Liver (tissue), 8 donors: ENCODE measurements at regions not wholly inside any gene's neighbourhood (a gene's known extent, or its start where the extent isn't known, plus 50 kb on each side); places are given as distances from the start of the nearest gene placed in this dataset.

Experiments used
- DNase-seq: peaks from one replicate; pipeline ENCODE4 v3.0.0-alpha.2; 2017; ENCODE audit warnings: low spot score
- H3K27ac ChIP-seq, 2 donors: one replicate each; pipeline ENCODE4 v1.7.0; 2013; ENCODE audit warnings: inconsistent platforms in 2 of 2, low read length in 2 of 2, control low read depth in 1 of 2, low read depth in 1 of 2, mild to moderate bottlenecking in 1 of 2
- H3K27me3 ChIP-seq, 4 donors: one replicate each; pipeline versions ENCODE4 v1.6.1 to v1.7.0; 2013; ENCODE audit warnings: low read length in 3 of 4, inconsistent platforms in 1 of 4, mild to moderate bottlenecking in 1 of 4, moderate library complexity in 1 of 4; ENCODE audit not compliant: control insufficient read depth in 4 of 4, insufficient read depth in 4 of 4
- H3K36me3 ChIP-seq, 4 donors: one replicate each; pipeline versions ENCODE4 v1.6.1 to v1.7.0; 2013; ENCODE audit warnings: low read length in 3 of 4, mild to moderate bottlenecking in 3 of 4, low read depth in 1 of 4, moderate library complexity in 1 of 4; ENCODE audit not compliant: control insufficient read depth in 4 of 4, insufficient read depth in 3 of 4
- H3K4me1 ChIP-seq, 4 donors: one replicate each; pipeline versions ENCODE4 v1.6.1 to v1.7.0; 2013; ENCODE audit warnings: low read length in 3 of 4, mild to moderate bottlenecking in 3 of 4, moderate library complexity in 1 of 4; ENCODE audit not compliant: control insufficient read depth in 4 of 4, insufficient read depth in 4 of 4
- H3K4me3 ChIP-seq, 3 donors: one replicate each; pipeline versions ENCODE4 v1.6.1 to v1.7.0; 2013; ENCODE audit warnings: low read length in 3 of 3, control low read depth in 1 of 3, low read depth in 1 of 3, mild to moderate bottlenecking in 1 of 3
- H3K9ac ChIP-seq, 2 donors: one replicate each; pipeline ENCODE4 v1.7.0; 2013; ENCODE audit warnings: low read length in 2 of 2, mild to moderate bottlenecking in 2 of 2, moderate library complexity in 2 of 2, control low read depth in 1 of 2, low read depth in 1 of 2
- H3K9me3 ChIP-seq, 4 donors: one replicate each; pipeline versions ENCODE4 v1.6.1 to v1.7.0; 2013; ENCODE audit warnings: low read length in 3 of 4; ENCODE audit not compliant: control insufficient read depth in 4 of 4
- FOXA1 ChIP-seq: IDR thresholded peaks from 2 replicates; pipeline ENCODE4 v1.6.1; 2016; ENCODE audit warnings: antibody characterized with exemption
- FOXA2 ChIP-seq: IDR thresholded peaks from 2 replicates; pipeline ENCODE4 v1.6.1; 2016; ENCODE audit warnings: antibody characterized with exemption
- GABPA ChIP-seq, 2 donors: IDR thresholded peaks in 1 of 2; conservative IDR thresholded peaks in 1 of 2; 2 replicates each; pipeline ENCODE4 v1.6.1; 2016; ENCODE audit warnings: antibody characterized with exemption in 2 of 2, mild to moderate bottlenecking in 1 of 2, moderate library complexity in 1 of 2
- HNF4G ChIP-seq: IDR thresholded peaks from 2 replicates; pipeline ENCODE4 v1.6.1; 2016; ENCODE audit warnings: antibody characterized with exemption
- SP1 ChIP-seq: IDR thresholded peaks from 2 replicates; pipeline ENCODE4 v1.6.1; 2018; ENCODE audit warnings: antibody characterized with exemption, mild to moderate bottlenecking
- TAF1 ChIP-seq: conservative IDR thresholded peaks from 2 replicates; pipeline ENCODE4 v1.6.1; 2016; ENCODE audit warnings: antibody characterized with exemption, mild to moderate bottlenecking
- WGBS: extraction: QIAGEN DNeasy Blood & Tissue Kit; methylation state at CpG from one replicate; pipeline ENCODE4 v1.1.7; 2013; 5-methylcytosine and 5-hydroxymethylcytosine counted together
- TF ChIP-seq, protein P1 (sequence below): IDR thresholded peaks from 2 replicates; pipeline ENCODE4 v1.6.1; 2016; ENCODE audit warnings: antibody characterized with exemption, mild to moderate bottlenecking
- TF ChIP-seq, protein P2 (sequence below): IDR thresholded peaks from 2 replicates; pipeline ENCODE4 v1.6.1; 2016; ENCODE audit warnings: antibody characterized with exemption
- TF ChIP-seq, protein P3 (sequence below): IDR thresholded peaks from 2 replicates; pipeline ENCODE4 v1.6.1; 2016; ENCODE audit warnings: antibody characterized with exemption
- TF ChIP-seq, protein P4 (sequence below): IDR thresholded peaks from 2 replicates; pipeline ENCODE4 v1.6.1; 2016; ENCODE audit warnings: antibody characterized with exemption
- TF ChIP-seq, protein P5 (sequence below): fragments of 150-350 bp; IDR thresholded peaks from 2 replicates; pipeline ENCODE4 v1.5.1; 2017; ENCODE audit warnings: improper control_type of control experiment, low read depth, low read length; ENCODE audit not compliant: missing input control
- donor health status: healthy.
- donor health status: healthy.
- donor health status: healthy.
- donor health status: healthy.
- donor health status: healthy.

DNA sequence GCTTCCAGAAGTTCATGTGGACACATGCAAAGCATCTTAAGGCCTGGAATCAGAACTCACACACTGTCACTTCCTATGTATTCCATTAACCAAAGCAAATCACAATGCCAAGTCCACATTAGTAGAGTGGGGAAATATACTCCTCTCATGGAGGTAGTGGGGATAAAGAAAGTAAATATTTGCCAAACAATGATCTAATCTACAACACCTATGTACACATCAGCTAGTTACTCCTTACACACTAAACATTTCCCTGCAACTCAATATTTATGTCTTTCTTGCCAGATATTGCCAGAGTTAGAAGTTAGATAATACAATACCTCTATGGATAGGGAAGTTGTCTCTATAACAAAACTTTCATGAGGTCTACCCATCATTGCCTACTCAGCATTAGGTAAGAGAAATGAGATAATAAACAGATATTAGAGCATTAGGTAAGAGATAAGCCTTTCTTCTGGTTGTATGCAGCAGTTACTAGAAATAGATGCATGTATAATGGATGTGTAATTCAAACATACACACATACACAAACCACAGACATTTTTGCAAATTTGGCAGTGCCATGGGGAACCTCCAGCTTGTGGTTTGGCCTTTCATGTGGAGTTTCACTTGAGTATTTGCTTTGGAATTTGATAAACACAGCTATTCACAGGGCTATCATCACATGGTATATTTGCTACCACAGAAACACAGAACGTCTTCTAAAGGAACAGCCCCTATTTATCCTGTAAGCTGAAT is 196.5 kb downstream of the TLE1 start:
- H3K9ac ChIP-seq, result no peak overlapping the region
- H3K27ac ChIP-seq, result no peak overlapping the region
- H3K27me3 ChIP-seq, result no peaks in the 10 kb centered on the region
- no peaks in the 10 kb centered on the region for H3K9me3 ChIP-seq
- TF ChIP-seq HNF4G, result no peak
- TF ChIP-seq, protein P1, sequence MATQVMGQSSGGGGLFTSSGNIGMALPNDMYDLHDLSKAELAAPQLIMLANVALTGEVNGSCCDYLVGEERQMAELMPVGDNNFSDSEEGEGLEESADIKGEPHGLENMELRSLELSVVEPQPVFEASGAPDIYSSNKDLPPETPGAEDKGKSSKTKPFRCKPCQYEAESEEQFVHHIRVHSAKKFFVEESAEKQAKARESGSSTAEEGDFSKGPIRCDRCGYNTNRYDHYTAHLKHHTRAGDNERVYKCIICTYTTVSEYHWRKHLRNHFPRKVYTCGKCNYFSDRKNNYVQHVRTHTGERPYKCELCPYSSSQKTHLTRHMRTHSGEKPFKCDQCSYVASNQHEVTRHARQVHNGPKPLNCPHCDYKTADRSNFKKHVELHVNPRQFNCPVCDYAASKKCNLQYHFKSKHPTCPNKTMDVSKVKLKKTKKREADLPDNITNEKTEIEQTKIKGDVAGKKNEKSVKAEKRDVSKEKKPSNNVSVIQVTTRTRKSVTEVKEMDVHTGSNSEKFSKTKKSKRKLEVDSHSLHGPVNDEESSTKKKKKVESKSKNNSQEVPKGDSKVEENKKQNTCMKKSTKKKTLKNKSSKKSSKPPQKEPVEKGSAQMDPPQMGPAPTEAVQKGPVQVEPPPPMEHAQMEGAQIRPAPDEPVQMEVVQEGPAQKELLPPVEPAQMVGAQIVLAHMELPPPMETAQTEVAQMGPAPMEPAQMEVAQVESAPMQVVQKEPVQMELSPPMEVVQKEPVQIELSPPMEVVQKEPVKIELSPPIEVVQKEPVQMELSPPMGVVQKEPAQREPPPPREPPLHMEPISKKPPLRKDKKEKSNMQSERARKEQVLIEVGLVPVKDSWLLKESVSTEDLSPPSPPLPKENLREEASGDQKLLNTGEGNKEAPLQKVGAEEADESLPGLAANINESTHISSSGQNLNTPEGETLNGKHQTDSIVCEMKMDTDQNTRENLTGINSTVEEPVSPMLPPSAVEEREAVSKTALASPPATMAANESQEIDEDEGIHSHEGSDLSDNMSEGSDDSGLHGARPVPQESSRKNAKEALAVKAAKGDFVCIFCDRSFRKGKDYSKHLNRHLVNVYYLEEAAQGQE, result no peak
- no peak for TF ChIP-seq FOXA1
- TF ChIP-seq FOXA2, result no peak
- TF ChIP-seq, protein P2, sequence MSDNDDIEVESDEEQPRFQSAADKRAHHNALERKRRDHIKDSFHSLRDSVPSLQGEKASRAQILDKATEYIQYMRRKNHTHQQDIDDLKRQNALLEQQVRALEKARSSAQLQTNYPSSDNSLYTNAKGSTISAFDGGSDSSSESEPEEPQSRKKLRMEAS, result no peak
- TF ChIP-seq, protein P3, sequence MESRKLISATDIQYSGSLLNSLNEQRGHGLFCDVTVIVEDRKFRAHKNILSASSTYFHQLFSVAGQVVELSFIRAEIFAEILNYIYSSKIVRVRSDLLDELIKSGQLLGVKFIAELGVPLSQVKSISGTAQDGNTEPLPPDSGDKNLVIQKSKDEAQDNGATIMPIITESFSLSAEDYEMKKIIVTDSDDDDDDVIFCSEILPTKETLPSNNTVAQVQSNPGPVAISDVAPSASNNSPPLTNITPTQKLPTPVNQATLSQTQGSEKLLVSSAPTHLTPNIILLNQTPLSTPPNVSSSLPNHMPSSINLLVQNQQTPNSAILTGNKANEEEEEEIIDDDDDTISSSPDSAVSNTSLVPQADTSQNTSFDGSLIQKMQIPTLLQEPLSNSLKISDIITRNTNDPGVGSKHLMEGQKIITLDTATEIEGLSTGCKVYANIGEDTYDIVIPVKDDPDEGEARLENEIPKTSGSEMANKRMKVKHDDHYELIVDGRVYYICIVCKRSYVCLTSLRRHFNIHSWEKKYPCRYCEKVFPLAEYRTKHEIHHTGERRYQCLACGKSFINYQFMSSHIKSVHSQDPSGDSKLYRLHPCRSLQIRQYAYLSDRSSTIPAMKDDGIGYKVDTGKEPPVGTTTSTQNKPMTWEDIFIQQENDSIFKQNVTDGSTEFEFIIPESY, result no peak
- TF ChIP-seq SP1, result no peak
- no peak for TF ChIP-seq TAF1
- no peak for TF ChIP-seq GABPA (IDR thresholded peaks at IDR 0.05 in 1 of 2, conservative IDR thresholded peaks at IDR 0.05 in 1 of 2)
- TF ChIP-seq, protein P4, sequence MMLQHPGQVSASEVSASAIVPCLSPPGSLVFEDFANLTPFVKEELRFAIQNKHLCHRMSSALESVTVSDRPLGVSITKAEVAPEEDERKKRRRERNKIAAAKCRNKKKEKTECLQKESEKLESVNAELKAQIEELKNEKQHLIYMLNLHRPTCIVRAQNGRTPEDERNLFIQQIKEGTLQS, result no peak
- H3K4me1 ChIP-seq, result no peaks in the 10 kb centered on the region
- H3K4me3 ChIP-seq, result no peak overlapping the region
- no peak for DNase-seq
- H3K36me3 ChIP-seq, result no peaks in the 10 kb centered on the region
- WGBS, result 62% methylated on average over 1 of the region's 1 CpG

DNA sequence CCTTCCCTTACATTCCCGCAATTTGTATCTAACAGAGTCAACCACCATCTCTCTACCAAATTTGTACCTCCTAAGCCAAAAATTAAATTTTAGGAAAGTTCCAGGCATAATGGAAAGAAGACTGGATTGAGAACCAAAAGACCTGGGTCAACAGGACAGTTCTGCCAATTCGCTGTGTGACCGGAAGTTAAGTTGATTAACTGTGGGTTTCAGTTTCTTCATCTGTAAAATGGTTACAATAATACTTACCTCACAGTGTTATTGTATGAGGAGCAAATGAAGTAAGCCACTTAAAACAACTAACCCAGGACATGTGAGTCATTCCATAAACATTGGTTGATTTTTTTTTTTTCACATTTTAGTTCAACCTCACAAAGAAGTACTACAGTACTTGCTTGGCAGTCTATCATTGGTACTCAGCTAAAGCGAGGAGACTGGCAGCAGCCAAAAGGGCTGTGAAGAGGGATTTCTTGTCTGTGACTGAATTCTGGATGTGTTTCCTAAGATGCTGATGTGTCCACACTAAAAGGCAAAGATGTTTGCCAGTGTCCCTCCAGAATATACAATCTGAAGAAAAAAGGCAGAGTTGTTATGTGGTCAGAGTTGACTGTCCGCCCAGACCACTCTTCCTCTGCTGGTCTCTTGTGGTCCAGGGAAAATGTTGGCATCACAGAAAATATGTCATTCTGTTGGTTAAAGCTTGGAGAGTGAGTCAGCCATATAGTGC is 198.6 kb downstream of the TLE1 start:
- no peaks in the 10 kb centered on the region for H3K27me3 ChIP-seq
- H3K9ac ChIP-seq, result no peak overlapping the region
- H3K9me3 ChIP-seq, result no peaks in the 10 kb centered on the region
- TF ChIP-seq, protein P3, result no peak
- TF ChIP-seq, protein P5, sequence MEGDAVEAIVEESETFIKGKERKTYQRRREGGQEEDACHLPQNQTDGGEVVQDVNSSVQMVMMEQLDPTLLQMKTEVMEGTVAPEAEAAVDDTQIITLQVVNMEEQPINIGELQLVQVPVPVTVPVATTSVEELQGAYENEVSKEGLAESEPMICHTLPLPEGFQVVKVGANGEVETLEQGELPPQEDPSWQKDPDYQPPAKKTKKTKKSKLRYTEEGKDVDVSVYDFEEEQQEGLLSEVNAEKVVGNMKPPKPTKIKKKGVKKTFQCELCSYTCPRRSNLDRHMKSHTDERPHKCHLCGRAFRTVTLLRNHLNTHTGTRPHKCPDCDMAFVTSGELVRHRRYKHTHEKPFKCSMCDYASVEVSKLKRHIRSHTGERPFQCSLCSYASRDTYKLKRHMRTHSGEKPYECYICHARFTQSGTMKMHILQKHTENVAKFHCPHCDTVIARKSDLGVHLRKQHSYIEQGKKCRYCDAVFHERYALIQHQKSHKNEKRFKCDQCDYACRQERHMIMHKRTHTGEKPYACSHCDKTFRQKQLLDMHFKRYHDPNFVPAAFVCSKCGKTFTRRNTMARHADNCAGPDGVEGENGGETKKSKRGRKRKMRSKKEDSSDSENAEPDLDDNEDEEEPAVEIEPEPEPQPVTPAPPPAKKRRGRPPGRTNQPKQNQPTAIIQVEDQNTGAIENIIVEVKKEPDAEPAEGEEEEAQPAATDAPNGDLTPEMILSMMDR, result no peak
- no peak overlapping the region for H3K27ac ChIP-seq
- no peak overlapping the region for H3K4me3 ChIP-seq
- DNase-seq, result no peak
- 97% methylated on average over 5 of the region's 5 CpGs for WGBS
- H3K36me3 ChIP-seq, result no peaks in the 10 kb centered on the region
- H3K4me1 ChIP-seq, result no peaks in the 10 kb centered on the region
